A673 (cell line): ENCODE measurements at regions not wholly inside any gene's neighbourhood (a gene's known extent, or its start where the extent isn't known, plus 50 kb on each side); places are given as distances from the start of the nearest gene placed in this dataset.

Experiments
- BruUV-seq: library from RNA; stranded (reverse); fragments of 400-500 nt; replicated peaks from 2 replicates; lab custom pipeline; 2021; lab: Mats Ljungman, UMichigan
- CTCF ChIA-PET: fragments of 300-600 bp; sonication (Branson Sonifier 250); formaldehyde crosslinking; loops from one replicate; lab custom pipeline; 2022; ENCODE audit warnings: antibody characterized with exemption; lab: Charles Lee
- POLR2A ChIA-PET: fragments of 300-600 bp; sonication (Branson Sonifier 250); formaldehyde crosslinking; loops from one replicate; lab custom pipeline; 2022; ENCODE audit warnings: antibody characterized with exemption; ENCODE audit not compliant: low non-redundant PET; lab: Charles Lee
- DNase-seq: peaks from one replicate; pipeline ENCODE4 v3.0.0-alpha.2; 2015; ENCODE audit warnings: low spot score
- H3K27ac ChIP-seq: fragments of 200-600 bp; sonication (generic); 2 replicates; pipeline ENCODE4 v1.5.1; 2016; ENCODE audit warnings: mixed run types, low read depth, mild to moderate bottlenecking, mixed read lengths, antibody characterized with exemption, low read length; ENCODE audit not compliant: poor library complexity, severe bottlenecking
- H3K27me3 ChIP-seq: fragments of 200-600 bp; sonication (generic); replicated peaks from 2 replicates; pipeline ENCODE4 v1.6.1; 2017; ENCODE audit warnings: mixed run types, low read depth, mild to moderate bottlenecking, mixed read lengths, antibody characterized with exemption, low read length; ENCODE audit not compliant: insufficient read depth, poor library complexity
- H3K36me3 ChIP-seq: fragments of 200-600 bp; sonication (generic); 2 replicates; pipeline ENCODE4 v1.6.1; 2016; ENCODE audit warnings: mixed run types, mild to moderate bottlenecking, mixed read lengths, antibody characterized with exemption, low read length; ENCODE audit not compliant: insufficient read depth, poor library complexity, severe bottlenecking
- H3K4me1 ChIP-seq: fragments of 200-600 bp; sonication (generic); 2 replicates; pipeline ENCODE4 v1.6.1; 2017; ENCODE audit warnings: mixed run types, mild to moderate bottlenecking, mixed read lengths, antibody characterized with exemption, low read length; ENCODE audit not compliant: insufficient read depth, poor library complexity, severe bottlenecking
- H3K4me3 ChIP-seq: fragments of 200-600 bp; sonication (generic); 2 replicates; pipeline ENCODE4 v1.5.1; 2016; ENCODE audit warnings: low read depth, mixed run types, mild to moderate bottlenecking, mixed read lengths, low read length; ENCODE audit not compliant: poor library complexity, severe bottlenecking
- H3K9me3 ChIP-seq: fragments of 200-600 bp; sonication (generic); 2 replicates; pipeline ENCODE4 v1.6.1; 2016; ENCODE audit warnings: mixed run types, low read depth, mild to moderate bottlenecking, mixed read lengths, antibody characterized with exemption, low read length; ENCODE audit not compliant: poor library complexity, severe bottlenecking
- CTCF ChIP-seq: fragments of 300-800, 200-600 bp; sonication (generic); conservative IDR thresholded peaks from 2 replicates; pipeline ENCODE4 v1.5.1; 2017; ENCODE audit warnings: low read depth, mild to moderate bottlenecking, antibody characterized with exemption, low read length, moderate library complexity, mixed read lengths
- EZH2 ChIP-seq: fragments of 200-600 bp; sonication (generic); IDR thresholded peaks from 2 replicates; pipeline ENCODE4 v1.6.1; 2017; ENCODE audit warnings: borderline replicate concordance, low read depth, mild to moderate bottlenecking, mixed read lengths, antibody characterized with exemption, low read length; ENCODE audit not compliant: poor library complexity, severe bottlenecking
- intact Hi-C: fragments of 100-400 bp; cut with micrococcal nuclease; formaldehyde crosslinking; loops from one replicate; pipeline ENCODE4 v1.10.0; 2022; ENCODE audit not compliant: unreplicated experiment

- Histone ChIP-seq H3K4me3 (no peak overlapping the region), H3K4me1 (no peaks in the 10 kb centered on the region), H3K27me3 (no peaks in the 10 kb centered on the region), H3K36me3 (no peaks in the 10 kb centered on the region), H3K9me3 (no peaks in the 10 kb centered on the region), H3K27ac (no peak overlapping the region)
- ChIA-PET POLR2A (no interaction called here), CTCF (no interaction called here)
- no peak for TF ChIP-seq EZH2
- TF ChIP-seq CTCF = no peak
- DNase-seq = no peak
- intact Hi-C loops = loop anchor here (10.0 kb wide), 1 partner anchor 721 kb away; the partner anchor contains the start of gene CFH
- BruUV-seq = no TSS peak
Measured at GRCh38 chr1:195933835-195934234, 674.4 kb downstream of the KCNT2 start.

DNA sequence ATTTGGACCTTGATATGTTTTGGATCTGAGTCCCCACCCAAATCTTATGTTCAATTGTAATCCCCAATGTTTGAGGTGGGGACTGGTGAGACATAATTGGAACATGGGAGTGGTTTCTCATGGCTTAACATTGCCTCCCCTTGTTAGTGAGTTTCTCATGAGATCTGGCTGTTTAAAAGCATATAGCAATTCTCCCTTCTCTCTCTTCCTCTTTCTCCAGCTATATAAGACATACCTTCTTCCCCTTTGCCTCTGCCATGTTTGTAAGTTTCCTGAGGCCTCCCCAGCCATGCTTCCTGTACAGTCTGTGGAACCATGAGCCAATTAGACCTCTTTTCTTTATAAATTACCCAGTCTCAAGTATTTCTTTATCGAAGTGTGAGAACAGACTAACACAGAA is 692.4 kb downstream of the KCNT2 start:
- no TSS peak for BruUV-seq
- intact Hi-C loops = no loop called here
- no peak overlapping the region for H3K27ac ChIP-seq
- no peak for DNase-seq
- ChIA-PET POLR2A (no interaction called here), CTCF (no interaction called here)
- no peak for TF ChIP-seq EZH2
- no peak for TF ChIP-seq CTCF
- H3K36me3 ChIP-seq = no peaks in the 10 kb centered on the region
- H3K9me3 ChIP-seq = no peaks in the 10 kb centered on the region
- H3K4me3 ChIP-seq = no peak overlapping the region
- no peaks in the 10 kb centered on the region for H3K4me1 ChIP-seq
- no peaks in the 10 kb centered on the region for H3K27me3 ChIP-seq

GRCh38 chr1:195909061-195909460 is 699.2 kb downstream of the KCNT2 start:
- ChIA-PET CTCF (no interaction called here), POLR2A (no interaction called here)
- BruUV-seq = no TSS peak
- H3K27me3 ChIP-seq = no peaks in the 10 kb centered on the region
- DNase-seq = no peak
- intact Hi-C loops = no loop called here
- TF ChIP-seq CTCF (no peak), EZH2 (no peak)
- no peaks in the 10 kb centered on the region for H3K36me3 ChIP-seq
- H3K9me3 ChIP-seq = no peaks in the 10 kb centered on the region
- no peak overlapping the region for H3K4me3 ChIP-seq
- H3K27ac ChIP-seq = no peak overlapping the region
- H3K4me1 ChIP-seq = no peaks in the 10 kb centered on the region
